ENCODE measurements at regions not wholly inside any gene's neighbourhood (a gene's known extent, or its start where the extent isn't known, plus 50 kb on each side); places are given as distances from the start of the nearest gene placed in this dataset.
A peak's percentile ranks its signal among the peaks of the same experiment; 100 is the strongest.

GRCh38 chr4:148793221-148793620, 351.0 kb upstream of the NR3C2 start:
- Histone ChIP-seq H3K79me2 (ENCODE audit: low read length) (no peaks in the 10 kb centered on the region), H2AFZ (ENCODE audit: low read depth, low read length) (no peak overlapping the region), H3K4me3 (ENCODE audit: low read length) (no peak overlapping the region), H3K4me1 (ENCODE audit: low read length) (peaks cover 5% of the 10 kb centered on the region), H3K9ac (ENCODE audit: low read length) (no peak overlapping the region), H3K27me3 (ENCODE audit: low read depth, low read length) (no peaks in the 10 kb centered on the region), H3K4me2 (ENCODE audit: low read length) (no peak overlapping the region), H3K9me3 (ENCODE audit: insufficient read depth, low read length) (no peaks in the 10 kb centered on the region), H4K20me1 (ENCODE audit: insufficient read depth, low read length) (no peaks in the 10 kb centered on the region), H3K27ac (ENCODE audit: low read length) (no peak overlapping the region), H3K36me3 (replicated peaks; ENCODE audit: low read depth, low read length) (no peaks in the 10 kb centered on the region)
- TF ChIP-seq CTCF (IDR thresholded peaks at IDR 0.05; ENCODE audit: low read depth, low read length) (no peak), EZH2phosphoT487 (IDR thresholded peaks at IDR 0.05; ENCODE audit: low read depth) (no peak)

GRCh38 chr4:148790691-148791090, 348.5 kb upstream of the NR3C2 start:
- Histone ChIP-seq H4K20me1 (ENCODE audit: insufficient read depth, low read length) (no peaks in the 10 kb centered on the region), H3K4me2 (ENCODE audit: low read length) (no peak overlapping the region), H3K9ac (ENCODE audit: low read length) (no peak overlapping the region), H3K4me1 (ENCODE audit: low read length) (peaks cover 29% of the 10 kb centered on the region), H3K9me3 (ENCODE audit: insufficient read depth, low read length) (no peaks in the 10 kb centered on the region), H3K79me2 (ENCODE audit: low read length) (no peaks in the 10 kb centered on the region), H3K4me3 (ENCODE audit: low read length) (no peak overlapping the region), H3K27ac (ENCODE audit: low read length) (no peak overlapping the region), H3K27me3 (ENCODE audit: low read depth, low read length) (no peaks in the 10 kb centered on the region), H2AFZ (ENCODE audit: low read depth, low read length) (no peak overlapping the region), H3K36me3 (replicated peaks; ENCODE audit: low read depth, low read length) (no peaks in the 10 kb centered on the region)
- TF ChIP-seq EZH2phosphoT487 (IDR thresholded peaks at IDR 0.05; ENCODE audit: low read depth) = no peak
- no peak for TF ChIP-seq CTCF (IDR thresholded peaks at IDR 0.05; ENCODE audit: low read depth, low read length)

GRCh38 chr4:148790246-148790645, 348.0 kb upstream of the NR3C2 start:
- Histone ChIP-seq H3K9ac (ENCODE audit: low read length) (no peak overlapping the region), H3K4me1 (ENCODE audit: low read length) (peaks cover 30% of the 10 kb centered on the region), H3K79me2 (ENCODE audit: low read length) (no peaks in the 10 kb centered on the region), H3K27me3 (ENCODE audit: low read depth, low read length) (no peaks in the 10 kb centered on the region), H3K4me2 (ENCODE audit: low read length) (no peak overlapping the region), H3K36me3 (replicated peaks; ENCODE audit: low read depth, low read length) (no peaks in the 10 kb centered on the region), H3K9me3 (ENCODE audit: insufficient read depth, low read length) (no peaks in the 10 kb centered on the region), H3K4me3 (ENCODE audit: low read length) (no peak overlapping the region), H2AFZ (ENCODE audit: low read depth, low read length) (no peak overlapping the region), H4K20me1 (ENCODE audit: insufficient read depth, low read length) (no peaks in the 10 kb centered on the region), H3K27ac (ENCODE audit: low read length) (no peak overlapping the region)
- TF ChIP-seq CTCF (IDR thresholded peaks at IDR 0.05; ENCODE audit: low read depth, low read length) (no peak), EZH2phosphoT487 (IDR thresholded peaks at IDR 0.05; ENCODE audit: low read depth) (no peak)

- H3K27ac ChIP-seq (ENCODE audit: low read length) = no peak overlapping the region
- H3K9ac ChIP-seq (ENCODE audit: low read length) = no peak overlapping the region
- H2AFZ ChIP-seq (ENCODE audit: low read depth, low read length) = no peak overlapping the region
- no peaks in the 10 kb centered on the region for H3K79me2 ChIP-seq (ENCODE audit: low read length)
- no peaks in the 10 kb centered on the region for H4K20me1 ChIP-seq (ENCODE audit: insufficient read depth, low read length)
- H3K9me3 ChIP-seq (ENCODE audit: insufficient read depth, low read length) = no peaks in the 10 kb centered on the region
- no peak overlapping the region for H3K4me3 ChIP-seq (ENCODE audit: low read length)
- no peaks in the 10 kb centered on the region for H3K36me3 ChIP-seq (replicated peaks; ENCODE audit: low read depth, low read length)
- peaks cover 30% of the 10 kb centered on the region for H3K4me1 ChIP-seq (ENCODE audit: low read length)
- peak overlapping the region; percentile 53 for H3K4me2 ChIP-seq (ENCODE audit: low read length)
- H3K27me3 ChIP-seq (ENCODE audit: low read depth, low read length) = no peaks in the 10 kb centered on the region
- TF ChIP-seq CTCF (IDR thresholded peaks at IDR 0.05; ENCODE audit: low read depth, low read length) (no peak), EZH2phosphoT487 (IDR thresholded peaks at IDR 0.05; ENCODE audit: low read depth) (no peak)
Measured at GRCh38 chr4:148787831-148788477, 345.7 kb upstream of the NR3C2 start.

Data from OCI-LY3 (cell line).